SU-DHL-6 (cell line): ENCODE measurements at regions not wholly inside any gene's neighbourhood (a gene's known extent, or its start where the extent isn't known, plus 50 kb on each side); places are given as distances from the start of the nearest gene placed in this dataset.

Source experiments
- CTCF ChIP-seq: fragments of 200-600 bp; sonication (generic); IDR thresholded peaks from one replicate; pipeline ENCODE4 v1.5.1; 2017; ENCODE audit warnings: antibody characterized with exemption, mild to moderate bottlenecking, low read length, moderate library complexity; ENCODE audit not compliant: insufficient read depth, poor library complexity, severe bottlenecking
- EZH2phosphoT487 ChIP-seq: fragments of 200-600 bp; sonication (generic), shearing (Covaris generic); conservative IDR thresholded peaks from 2 replicates; pipeline ENCODE4 v1.6.1; 2018; ENCODE audit warnings: mild to moderate bottlenecking, antibody characterized with exemption, low read length, moderate library complexity, mixed read lengths

- no peak for TF ChIP-seq CTCF
- no peak for TF ChIP-seq EZH2phosphoT487
These were observed 73.6 kb upstream of the TP53I11 start for GRCh38 chr11:45024316-45024715.
